ENCODE measurements at regions not wholly inside any gene's neighbourhood (a gene's known extent, or its start where the extent isn't known, plus 50 kb on each side); places are given as distances from the start of the nearest gene placed in this dataset.

DNA sequence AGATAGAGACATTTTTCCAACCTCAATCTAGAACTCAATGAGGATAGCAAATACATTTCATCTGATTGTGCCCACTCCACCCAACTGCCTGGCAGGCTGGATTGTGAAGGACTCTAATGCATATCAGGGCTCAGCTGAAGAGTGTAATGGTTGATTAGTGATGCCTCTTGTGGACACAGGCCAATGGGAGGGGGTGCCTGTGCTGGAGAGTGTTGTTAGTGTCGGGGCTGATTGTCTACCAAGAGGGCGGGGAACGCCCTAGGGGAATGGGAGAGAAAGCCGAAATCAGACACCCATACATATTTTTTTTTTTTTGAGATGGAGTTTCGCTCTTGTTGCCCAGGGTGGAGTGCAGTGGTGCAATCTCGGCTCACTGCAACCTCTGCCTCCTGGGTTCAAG is 103.7 kb upstream of the SALL4 start:
- no peaks in the 10 kb centered on the region for H3K4me1 ChIP-seq
- no peaks in the 10 kb centered on the region for H3K79me2 ChIP-seq

GRCh38 chr20:51902933-51903332 is 100.6 kb upstream of the SALL4 start:
- no peaks in the 10 kb centered on the region for H3K9me3 ChIP-seq (ENCODE audit: control insufficient read depth, low read length)
- TF ChIP-seq, protein P1, sequence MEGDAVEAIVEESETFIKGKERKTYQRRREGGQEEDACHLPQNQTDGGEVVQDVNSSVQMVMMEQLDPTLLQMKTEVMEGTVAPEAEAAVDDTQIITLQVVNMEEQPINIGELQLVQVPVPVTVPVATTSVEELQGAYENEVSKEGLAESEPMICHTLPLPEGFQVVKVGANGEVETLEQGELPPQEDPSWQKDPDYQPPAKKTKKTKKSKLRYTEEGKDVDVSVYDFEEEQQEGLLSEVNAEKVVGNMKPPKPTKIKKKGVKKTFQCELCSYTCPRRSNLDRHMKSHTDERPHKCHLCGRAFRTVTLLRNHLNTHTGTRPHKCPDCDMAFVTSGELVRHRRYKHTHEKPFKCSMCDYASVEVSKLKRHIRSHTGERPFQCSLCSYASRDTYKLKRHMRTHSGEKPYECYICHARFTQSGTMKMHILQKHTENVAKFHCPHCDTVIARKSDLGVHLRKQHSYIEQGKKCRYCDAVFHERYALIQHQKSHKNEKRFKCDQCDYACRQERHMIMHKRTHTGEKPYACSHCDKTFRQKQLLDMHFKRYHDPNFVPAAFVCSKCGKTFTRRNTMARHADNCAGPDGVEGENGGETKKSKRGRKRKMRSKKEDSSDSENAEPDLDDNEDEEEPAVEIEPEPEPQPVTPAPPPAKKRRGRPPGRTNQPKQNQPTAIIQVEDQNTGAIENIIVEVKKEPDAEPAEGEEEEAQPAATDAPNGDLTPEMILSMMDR (IDR thresholded peaks at IDR 0.05), result no peak
- H3K9ac ChIP-seq, result no peak overlapping the region
- no peaks in the 10 kb centered on the region for H3K27me3 ChIP-seq (ENCODE audit: control insufficient read depth, insufficient read depth, low read length)
- no peak overlapping the region for H2AFZ ChIP-seq
- no peaks in the 10 kb centered on the region for H3K79me2 ChIP-seq
- H3K27ac ChIP-seq, result no peak overlapping the region
- no peak overlapping the region for H3K4me2 ChIP-seq (ENCODE audit: low read length)
- H3K36me3 ChIP-seq (ENCODE audit: control insufficient read depth, insufficient read depth, low read length), result no peaks in the 10 kb centered on the region
- H3K4me3 ChIP-seq (ENCODE audit: low read depth, low read length), result no peak overlapping the region
- no peaks in the 10 kb centered on the region for H3K4me1 ChIP-seq

More for the DNA sequence above, 103.7 kb upstream of the SALL4 start:
- H2AFZ ChIP-seq, result no peak overlapping the region
- H3K9ac ChIP-seq, result no peak overlapping the region
- no peak overlapping the region for H3K4me3 ChIP-seq (ENCODE audit: low read depth, low read length)
- no peaks in the 10 kb centered on the region for H3K27me3 ChIP-seq (ENCODE audit: control insufficient read depth, insufficient read depth, low read length)
- no peak overlapping the region for H3K27ac ChIP-seq
- H3K36me3 ChIP-seq (ENCODE audit: control insufficient read depth, insufficient read depth, low read length), result no peaks in the 10 kb centered on the region
- TF ChIP-seq, protein P1 (IDR thresholded peaks at IDR 0.05), result no peak
- no peaks in the 10 kb centered on the region for H3K9me3 ChIP-seq (ENCODE audit: control insufficient read depth, low read length)
- no peak overlapping the region for H3K4me2 ChIP-seq (ENCODE audit: low read length)

DNA sequence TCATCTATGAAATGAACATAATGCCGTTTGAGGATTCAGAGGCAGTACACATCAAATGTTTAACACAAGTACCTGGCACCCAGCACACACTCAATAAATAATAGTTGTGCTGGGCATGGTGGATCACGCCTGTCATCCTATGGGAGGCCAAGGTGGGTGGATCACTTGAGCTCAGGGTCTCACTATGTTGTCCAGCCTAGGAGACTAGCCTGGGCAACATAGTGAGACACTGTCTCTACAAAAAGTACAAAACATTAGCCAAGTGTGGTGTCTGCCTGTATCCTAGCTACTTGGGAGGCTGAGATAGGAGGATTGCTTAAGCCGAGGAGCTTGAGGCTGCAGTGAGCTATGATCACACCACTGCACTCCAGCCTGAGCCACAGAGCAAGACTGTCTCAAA is 98.1 kb upstream of the SALL4 start:
- no peaks in the 10 kb centered on the region for H3K36me3 ChIP-seq (ENCODE audit: control insufficient read depth, insufficient read depth, low read length)
- no peak overlapping the region for H3K9ac ChIP-seq
- H3K4me1 ChIP-seq, result no peaks in the 10 kb centered on the region
- TF ChIP-seq, protein P1 (IDR thresholded peaks at IDR 0.05), result no peak
- no peak overlapping the region for H2AFZ ChIP-seq
- no peaks in the 10 kb centered on the region for H3K9me3 ChIP-seq (ENCODE audit: control insufficient read depth, low read length)
- H3K4me2 ChIP-seq (ENCODE audit: low read length), result no peak overlapping the region
- H3K4me3 ChIP-seq (ENCODE audit: low read depth, low read length), result no peak overlapping the region
- H3K27me3 ChIP-seq (ENCODE audit: control insufficient read depth, insufficient read depth, low read length), result no peaks in the 10 kb centered on the region
- H3K79me2 ChIP-seq, result no peaks in the 10 kb centered on the region
- no peak overlapping the region for H3K27ac ChIP-seq

DNA sequence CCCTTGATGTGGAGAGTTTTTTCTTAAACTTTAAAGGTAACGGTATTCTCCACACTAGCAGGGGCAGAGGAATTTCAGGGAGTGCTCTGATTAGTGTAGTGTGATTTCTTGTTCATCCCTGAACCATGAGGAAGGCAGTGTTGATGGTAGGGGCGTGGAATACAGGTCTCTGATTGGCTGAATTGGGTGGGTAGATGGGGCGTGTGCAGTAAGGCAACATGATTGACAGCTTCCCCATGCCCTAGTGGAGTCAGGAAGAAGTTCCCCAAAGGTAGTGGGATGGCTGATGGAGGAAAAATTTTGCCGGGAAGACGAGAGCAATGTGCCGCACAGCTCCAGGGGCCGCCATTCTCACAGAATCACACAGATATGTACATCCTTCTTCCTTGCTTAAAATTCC is 97.4 kb upstream of the SALL4 start:
- Histone ChIP-seq H3K4me3 (ENCODE audit: low read depth, low read length) (no peak overlapping the region), H3K4me1 (no peaks in the 10 kb centered on the region), H3K79me2 (no peaks in the 10 kb centered on the region), H2AFZ (no peak overlapping the region), H3K36me3 (ENCODE audit: control insufficient read depth, insufficient read depth, low read length) (no peaks in the 10 kb centered on the region), H3K9me3 (ENCODE audit: control insufficient read depth, low read length) (no peaks in the 10 kb centered on the region), H3K27ac (no peak overlapping the region), H3K27me3 (ENCODE audit: control insufficient read depth, insufficient read depth, low read length) (no peaks in the 10 kb centered on the region), H3K4me2 (ENCODE audit: low read length) (no peak overlapping the region), H3K9ac (no peak overlapping the region)
- TF ChIP-seq, protein P1 (IDR thresholded peaks at IDR 0.05), result no peak

DNA sequence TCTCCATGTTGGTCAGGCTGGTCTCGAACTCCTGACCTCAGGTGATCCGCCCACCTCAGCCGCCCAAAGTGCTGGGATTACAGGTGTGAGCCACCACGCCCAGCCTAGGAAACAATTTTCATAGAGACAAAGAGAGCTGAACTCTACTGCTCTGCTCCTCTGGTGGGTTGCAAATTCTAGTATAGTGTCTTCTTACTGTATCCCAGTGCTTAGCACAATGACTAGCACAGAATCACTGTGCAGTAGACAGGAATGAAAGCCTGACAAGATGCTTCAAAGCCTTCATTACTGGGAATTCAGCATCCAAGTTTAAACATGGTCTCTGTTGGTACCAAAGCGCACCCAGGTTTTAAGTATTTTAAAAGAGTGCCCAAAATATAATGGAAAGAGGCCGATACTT is 96.5 kb upstream of the SALL4 start:
- no peak overlapping the region for H3K4me2 ChIP-seq (ENCODE audit: low read length)

More for the DNA sequence above, 96.5 kb upstream of the SALL4 start:
- Histone ChIP-seq H3K79me2 (no peaks in the 10 kb centered on the region), H3K36me3 (ENCODE audit: control insufficient read depth, insufficient read depth, low read length) (no peaks in the 10 kb centered on the region), H3K4me1 (no peaks in the 10 kb centered on the region), H2AFZ (no peak overlapping the region), H3K27me3 (ENCODE audit: control insufficient read depth, insufficient read depth, low read length) (no peaks in the 10 kb centered on the region), H3K27ac (no peak overlapping the region), H3K9ac (no peak overlapping the region), H3K4me3 (ENCODE audit: low read depth, low read length) (no peak overlapping the region), H3K9me3 (ENCODE audit: control insufficient read depth, low read length) (no peaks in the 10 kb centered on the region)
- TF ChIP-seq, protein P1 (IDR thresholded peaks at IDR 0.05), result no peak
